ENCODE measurements at regions not wholly inside any gene's neighbourhood (a gene's known extent, or its start where the extent isn't known, plus 50 kb on each side); places are given as distances from the start of the nearest gene placed in this dataset.
"Not testable (repeated sequence)": the region's sequence is repeated elsewhere in the genome, so short reads cannot be mapped to it uniquely, and the experiment has no call there.

DNA sequence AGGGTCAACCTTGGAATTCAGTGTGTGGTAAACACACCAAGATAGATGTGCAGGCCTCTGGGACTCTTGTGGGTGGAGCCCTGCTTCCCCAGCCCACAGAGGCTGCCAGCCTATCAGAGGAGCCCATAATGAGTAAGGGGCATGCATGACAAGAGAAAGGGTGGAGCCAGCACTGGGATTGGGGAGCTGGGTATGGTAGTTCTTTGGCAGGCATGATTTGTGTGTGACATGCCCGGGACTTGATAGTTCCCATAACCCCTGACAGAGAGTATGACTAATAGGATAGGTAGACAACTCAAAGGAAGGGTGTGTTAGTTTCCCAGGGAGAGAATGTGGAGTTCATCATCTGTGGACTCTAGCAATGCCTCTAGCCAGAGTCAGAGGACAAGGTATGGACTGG lies 143.0 kb downstream of the EMP1 start:
- Mint-ChIP-seq H3K27me3 (no peaks in the 10 kb centered on the region), H3K36me3 (no peaks in the 10 kb centered on the region), H3K27ac (no peak overlapping the region), H3K4me1 (no peaks in the 10 kb centered on the region), H3K9me3 (no peaks in the 10 kb centered on the region), H3K4me3 (no peak overlapping the region)
- CTCF ChIA-PET, result no interaction called here
- DNase-seq, result no peak

DNA sequence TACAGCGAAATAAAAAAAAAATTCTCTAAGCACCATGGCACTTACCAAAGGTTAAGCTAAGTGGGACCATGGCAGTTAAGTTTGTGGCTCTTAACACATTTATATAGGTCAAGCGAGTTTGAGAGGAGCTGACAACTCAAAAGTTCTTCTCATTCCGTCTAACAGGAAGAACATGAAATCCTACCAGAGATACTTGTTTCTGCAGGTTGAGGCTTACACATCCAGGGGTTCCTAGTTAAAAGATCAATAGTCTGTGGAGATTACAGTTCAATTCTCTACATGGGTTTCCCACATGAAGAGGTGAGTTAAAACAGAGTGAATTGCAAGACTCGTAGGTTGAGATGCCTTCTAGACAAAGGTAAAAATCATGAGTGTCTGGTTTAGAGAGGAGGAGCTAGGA lies 142.6 kb downstream of the EMP1 start:
- H3K4me1 Mint-ChIP-seq, result no peaks in the 10 kb centered on the region
- H3K4me3 Mint-ChIP-seq, result no peak overlapping the region
- no peak for DNase-seq
- no peaks in the 10 kb centered on the region for H3K27me3 Mint-ChIP-seq
- no peaks in the 10 kb centered on the region for H3K36me3 Mint-ChIP-seq
- CTCF ChIA-PET, result no interaction called here
- H3K27ac Mint-ChIP-seq, result no peak overlapping the region
- no peaks in the 10 kb centered on the region for H3K9me3 Mint-ChIP-seq

DNA sequence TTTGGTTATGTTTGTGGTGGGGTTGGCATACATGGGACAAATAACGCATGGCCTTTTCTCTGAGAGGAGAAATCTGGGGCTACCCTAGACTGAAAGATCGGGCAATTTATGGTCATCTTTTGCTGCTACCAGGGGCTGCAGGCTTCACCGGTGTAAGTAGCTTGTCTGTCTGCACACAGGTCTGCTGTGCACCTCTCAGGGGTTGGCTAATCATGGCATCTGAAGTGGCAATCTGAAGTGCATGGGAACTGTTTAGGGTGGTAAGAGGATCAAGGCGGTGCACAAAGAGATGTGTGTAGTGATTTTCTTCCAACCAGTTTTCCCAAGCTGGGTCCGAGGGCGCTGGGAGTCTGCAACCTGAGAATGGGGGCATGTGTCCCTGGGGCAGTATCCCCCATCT lies 141.3 kb downstream of the EMP1 start:
- Mint-ChIP-seq H3K27me3 (no peaks in the 10 kb centered on the region), H3K36me3 (no peaks in the 10 kb centered on the region), H3K4me1 (no peaks in the 10 kb centered on the region), H3K4me3 (no peak overlapping the region), H3K9me3 (no peaks in the 10 kb centered on the region), H3K27ac (no peak overlapping the region)
- CTCF ChIA-PET, result interaction anchor here (0.5 kb wide), 1 partner anchor 323 kb away, joined by 3 read pairs; no protein-coding TSS in a partner anchor
- no peak for DNase-seq

DNA sequence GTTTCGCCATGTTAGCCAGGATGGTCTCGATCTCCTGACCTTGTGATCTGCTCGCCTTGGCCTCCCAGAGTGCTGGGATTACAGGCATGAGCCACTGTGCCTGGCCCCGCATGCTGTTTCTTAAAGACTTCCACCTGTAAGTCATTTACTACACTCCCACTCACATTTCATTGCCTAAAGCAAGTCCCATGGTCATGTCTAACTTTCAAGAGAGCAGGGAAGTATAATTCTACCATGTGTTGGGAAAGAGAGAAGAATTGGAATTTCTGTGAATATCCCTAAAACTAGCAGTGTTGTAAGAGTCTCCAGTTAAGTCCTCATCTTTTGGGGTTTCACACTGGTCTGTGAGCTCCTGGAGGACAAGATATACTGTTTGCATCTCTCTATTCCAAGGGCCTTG lies 139.7 kb downstream of the EMP1 start:
- Mint-ChIP-seq H3K4me3 (no peak overlapping the region), H3K4me1 (no peaks in the 10 kb centered on the region), H3K27me3 (no peaks in the 10 kb centered on the region), H3K27ac (no peak overlapping the region), H3K36me3 (no peaks in the 10 kb centered on the region), H3K9me3 (no peaks in the 10 kb centered on the region)
- CTCF ChIA-PET, result no interaction called here
- DNase-seq, result no peak

DNA sequence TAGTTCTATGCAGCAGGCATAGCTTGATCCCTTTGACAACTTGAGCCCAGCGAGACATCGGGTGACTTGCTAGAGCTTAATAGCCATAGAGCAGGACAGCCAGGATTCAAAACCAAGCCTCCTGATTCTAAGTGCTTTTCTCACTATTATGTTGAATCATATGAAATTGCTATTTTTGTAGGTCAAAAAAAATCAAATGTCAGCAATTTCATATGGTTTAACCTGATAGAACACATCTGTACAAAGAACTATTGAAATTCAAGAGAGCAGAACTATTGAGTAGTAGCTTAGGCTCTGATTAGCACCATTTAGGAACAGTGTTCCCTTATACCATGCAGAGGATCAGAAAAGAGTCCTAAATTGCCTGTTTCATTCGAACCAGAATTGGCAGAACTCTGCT lies 132.0 kb downstream of the EMP1 start:
- peaks cover 3% of the 10 kb centered on the region for H3K27me3 Mint-ChIP-seq
- H3K27ac Mint-ChIP-seq, result no peak overlapping the region
- no peaks in the 10 kb centered on the region for H3K36me3 Mint-ChIP-seq
- no peak overlapping the region for H3K4me3 Mint-ChIP-seq
- no peak for DNase-seq
- CTCF ChIA-PET, result interaction anchor here (1.3 kb wide), 1 partner anchor 73 kb away, joined by 3 read pairs; no protein-coding TSS in a partner anchor
- no peaks in the 10 kb centered on the region for H3K9me3 Mint-ChIP-seq
- no peaks in the 10 kb centered on the region for H3K4me1 Mint-ChIP-seq

DNA sequence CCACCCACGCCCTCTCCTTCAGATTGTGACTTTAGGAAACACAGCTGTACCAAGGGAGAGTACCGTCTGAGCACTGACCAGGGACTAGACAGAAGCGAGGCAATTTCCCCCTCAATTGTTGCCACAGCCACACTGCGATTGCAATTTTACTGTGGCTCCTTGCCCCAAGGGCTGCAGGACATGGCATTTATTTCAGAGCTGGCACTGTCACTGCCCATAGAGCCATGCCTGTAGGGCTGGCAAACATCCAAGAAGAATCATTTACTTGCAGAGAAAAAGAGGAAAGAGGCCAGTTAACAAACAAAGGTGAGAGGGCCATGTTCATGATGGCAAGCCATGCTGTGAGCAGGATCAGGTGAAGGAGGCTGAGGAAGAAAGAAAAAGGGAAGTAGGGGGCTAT lies 129.6 kb downstream of the EMP1 start:
- no peaks in the 10 kb centered on the region for H3K36me3 Mint-ChIP-seq
- peaks cover 3% of the 10 kb centered on the region for H3K27me3 Mint-ChIP-seq
- H3K9me3 Mint-ChIP-seq, result no peaks in the 10 kb centered on the region
- no peak overlapping the region for H3K4me3 Mint-ChIP-seq
- H3K27ac Mint-ChIP-seq, result no peak overlapping the region
- H3K4me1 Mint-ChIP-seq, result no peaks in the 10 kb centered on the region
- DNase-seq, result no peak
- CTCF ChIA-PET, result no interaction called here

DNA sequence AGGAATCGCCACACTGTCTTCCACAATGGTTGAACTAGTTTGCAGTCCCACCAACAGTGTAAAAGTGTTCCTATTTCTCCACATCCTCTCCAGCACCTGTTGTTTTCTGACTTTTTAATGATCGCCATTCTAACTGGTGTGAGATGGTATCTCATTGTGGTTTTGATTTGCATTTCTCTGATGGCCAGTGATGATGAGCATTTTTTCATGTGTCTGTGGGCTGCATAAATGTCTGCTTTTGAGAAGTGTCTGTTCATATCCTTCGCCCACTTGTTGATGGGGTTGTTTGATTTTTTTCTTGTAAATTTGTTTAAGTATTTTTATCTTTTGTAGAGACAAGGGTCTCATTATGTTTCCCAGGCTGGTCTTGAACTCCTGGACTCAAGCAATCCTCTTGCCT lies 128.5 kb downstream of the EMP1 start:
- H3K4me1 Mint-ChIP-seq, CTCF ChIA-PET, H3K27me3 Mint-ChIP-seq, H3K9me3 Mint-ChIP-seq, H3K27ac Mint-ChIP-seq, DNase-seq, H3K36me3 Mint-ChIP-seq, H3K4me3 Mint-ChIP-seq: not testable (repeated sequence)

DNA sequence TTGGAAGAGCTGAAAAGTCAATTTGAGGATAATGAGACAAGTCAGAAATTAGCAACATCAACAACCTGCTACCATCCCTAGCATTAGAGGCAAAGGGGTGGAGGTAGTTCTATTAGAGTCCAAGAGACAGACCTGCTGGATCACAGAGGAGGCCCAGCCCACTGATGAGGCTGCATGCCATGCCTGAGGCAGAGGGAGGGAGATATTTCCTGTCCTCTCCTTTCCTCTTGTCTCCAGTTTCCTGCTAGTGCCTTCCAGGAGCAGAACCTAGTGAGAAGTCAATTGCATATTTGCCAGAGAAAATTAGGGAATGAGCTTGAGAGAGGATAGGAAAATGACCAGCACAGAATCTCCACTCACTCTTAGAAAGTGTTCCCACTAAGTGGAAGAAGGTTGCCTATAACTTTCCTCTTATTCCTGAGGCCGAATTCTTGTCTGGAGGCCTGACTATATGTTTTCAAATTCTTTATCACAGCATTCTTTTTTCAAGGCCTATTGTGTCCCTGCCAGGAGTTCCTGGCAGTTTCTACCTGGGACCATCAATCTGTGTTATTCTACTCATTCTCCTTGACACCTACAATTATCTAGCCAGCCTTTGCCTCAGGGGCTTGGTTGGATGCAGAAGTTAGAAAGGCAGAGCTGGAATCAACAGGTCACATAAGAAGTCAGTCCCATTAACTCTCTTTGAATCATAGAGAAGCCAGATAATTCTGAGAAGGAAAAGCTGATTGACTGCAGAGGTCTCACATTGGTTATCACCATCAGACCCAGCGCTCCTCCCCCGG lies 121.9 kb downstream of the EMP1 start:
- Mint-ChIP-seq H3K4me1 (no peaks in the 10 kb centered on the region), H3K9me3 (no peaks in the 10 kb centered on the region), H3K27ac (no peak overlapping the region), H3K36me3 (no peaks in the 10 kb centered on the region), H3K27me3 (peaks cover 4% of the 10 kb centered on the region), H3K4me3 (no peak overlapping the region)
- DNase-seq, result no peak
- CTCF ChIA-PET, result no interaction called here

DNA sequence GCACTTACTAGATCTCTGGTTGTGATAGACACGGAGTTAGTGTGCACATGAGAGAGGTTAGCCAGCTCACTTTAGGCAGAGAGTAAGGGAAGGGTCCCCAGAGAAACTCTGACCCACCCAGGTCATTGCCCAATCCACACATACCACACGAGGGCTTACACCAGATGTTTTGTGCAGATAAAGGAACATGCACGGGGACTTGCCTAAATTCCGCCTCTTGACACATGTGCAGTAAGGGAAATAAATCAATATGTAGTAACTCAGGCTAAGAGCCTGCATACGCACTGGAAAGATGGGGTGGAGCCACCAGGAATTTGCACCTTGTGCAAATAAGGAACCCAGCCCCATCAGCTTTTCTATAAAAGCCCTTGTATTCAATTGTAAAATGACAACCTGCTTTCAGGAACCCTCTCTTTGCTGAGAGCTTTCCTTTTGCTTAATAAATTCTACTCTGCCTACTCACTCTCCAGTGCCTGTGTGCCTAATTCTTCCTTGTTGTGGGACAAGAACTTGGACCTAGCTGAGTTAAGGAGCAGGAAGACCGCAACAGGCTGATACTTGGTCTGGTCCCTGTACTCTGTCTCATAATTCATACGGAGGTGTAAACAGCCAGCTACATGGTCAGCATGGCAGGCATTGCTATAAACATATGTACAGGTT lies 120.2 kb downstream of the EMP1 start:
- no peaks in the 10 kb centered on the region for H3K9me3 Mint-ChIP-seq
- H3K27me3 Mint-ChIP-seq, result peaks cover 4% of the 10 kb centered on the region
- DNase-seq, result no peak
- no peaks in the 10 kb centered on the region for H3K36me3 Mint-ChIP-seq
- H3K27ac Mint-ChIP-seq, result no peak overlapping the region
- no peaks in the 10 kb centered on the region for H3K4me1 Mint-ChIP-seq
- H3K4me3 Mint-ChIP-seq, result no peak overlapping the region
- CTCF ChIA-PET, result interaction anchor here (1.1 kb wide), 1 partner anchor 45 kb away, joined by 4 read pairs; no protein-coding TSS in a partner anchor

DNA sequence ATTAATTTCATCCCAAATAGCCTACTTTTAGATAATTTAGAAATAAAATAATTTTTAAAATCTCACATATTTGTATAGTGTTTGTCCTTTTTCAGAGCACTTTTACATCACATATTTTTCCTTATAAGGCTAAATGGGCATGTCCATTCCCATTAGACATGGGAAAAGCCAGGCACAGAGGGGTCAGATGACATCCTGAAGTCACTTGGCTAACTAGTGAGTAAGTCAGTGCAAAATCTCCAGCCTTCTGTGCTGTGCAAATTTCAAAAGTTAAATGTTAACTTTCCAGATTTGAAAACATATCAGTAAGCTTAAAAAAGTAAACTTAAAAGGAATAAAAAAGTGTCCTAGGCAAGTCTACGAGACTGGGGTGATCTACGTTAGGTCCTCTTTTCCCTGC lies 117.4 kb downstream of the EMP1 start:
- no peaks in the 10 kb centered on the region for H3K36me3 Mint-ChIP-seq
- H3K27me3 Mint-ChIP-seq, result no peaks in the 10 kb centered on the region
- H3K27ac Mint-ChIP-seq, result no peak overlapping the region
- CTCF ChIA-PET, result interaction anchor here (0.7 kb wide), 1 partner anchor 11 kb away, joined by 4 read pairs; no protein-coding TSS in a partner anchor
- no peak overlapping the region for H3K4me3 Mint-ChIP-seq
- H3K9me3 Mint-ChIP-seq, result no peaks in the 10 kb centered on the region
- no peak for DNase-seq
- no peaks in the 10 kb centered on the region for H3K4me1 Mint-ChIP-seq

DNA sequence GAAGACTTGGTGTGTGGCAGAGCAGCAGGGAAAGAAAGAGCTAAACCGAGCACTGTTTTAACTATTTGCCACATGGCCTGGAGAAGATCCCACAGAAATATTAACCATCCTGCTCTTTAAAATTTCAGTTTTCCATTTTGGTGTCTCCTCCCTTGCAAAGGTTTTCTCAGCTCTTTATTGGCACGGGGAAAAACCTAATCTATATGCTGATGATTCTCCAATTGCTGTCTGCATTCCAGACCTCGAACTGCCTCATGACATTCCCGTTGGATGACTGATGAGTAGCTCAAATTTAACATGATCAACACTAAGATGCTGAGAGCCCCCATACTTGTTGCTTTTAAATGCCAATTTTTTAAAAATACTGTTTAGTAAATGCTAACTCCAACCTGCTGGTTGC lies 115.0 kb downstream of the EMP1 start:
- Mint-ChIP-seq H3K36me3 (no peaks in the 10 kb centered on the region), H3K4me3 (no peak overlapping the region), H3K27me3 (peaks cover 9% of the 10 kb centered on the region), H3K4me1 (no peaks in the 10 kb centered on the region), H3K27ac (no peak overlapping the region), H3K9me3 (no peaks in the 10 kb centered on the region)
- no peak for DNase-seq
- CTCF ChIA-PET, result no interaction called here

DNA sequence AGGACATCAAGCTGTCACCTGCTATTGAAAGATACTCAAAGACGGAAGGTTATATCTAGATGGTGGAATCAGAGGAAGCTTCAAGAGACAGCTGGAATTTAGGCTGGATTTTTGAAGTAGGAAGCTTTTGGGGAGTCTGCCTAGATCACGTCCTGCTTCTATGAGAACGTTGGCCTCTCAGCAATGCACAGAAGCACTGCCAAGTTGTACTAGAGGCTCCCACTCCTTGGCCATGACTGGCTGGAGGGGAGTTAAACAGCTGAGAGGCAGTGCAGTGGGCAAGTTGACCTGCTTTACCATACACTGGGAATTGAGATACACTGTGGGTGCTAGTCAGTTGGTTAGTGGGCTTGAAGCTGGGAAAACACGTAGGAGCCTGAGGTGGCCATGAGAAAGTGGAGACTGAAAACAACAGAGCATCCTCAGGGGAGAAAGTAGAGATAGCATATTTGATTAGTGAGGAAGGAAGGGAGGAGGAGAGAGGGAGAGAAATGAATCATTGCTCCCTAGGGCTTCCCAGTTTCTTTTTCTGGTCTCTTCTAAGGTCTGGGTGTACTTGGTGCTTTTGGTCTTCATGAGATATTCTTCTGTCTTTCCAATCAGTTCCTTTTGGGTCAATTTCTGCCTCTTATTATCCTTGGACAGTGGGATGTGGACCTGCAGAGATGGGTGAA lies 110.8 kb downstream of the EMP1 start:
- CTCF ChIA-PET, result interaction anchor here (1.0 to 1.2 kb wide), 2 partner anchors 22 to 52 kb away, joined by 3 read pairs; no protein-coding TSS in a partner anchor
- Mint-ChIP-seq H3K27me3 (peaks cover 20% of the 10 kb centered on the region), H3K4me1 (no peaks in the 10 kb centered on the region), H3K9me3 (no peaks in the 10 kb centered on the region), H3K27ac (no peak overlapping the region), H3K4me3 (no peak overlapping the region), H3K36me3 (no peaks in the 10 kb centered on the region)
- DNase-seq, result no peak

DNA sequence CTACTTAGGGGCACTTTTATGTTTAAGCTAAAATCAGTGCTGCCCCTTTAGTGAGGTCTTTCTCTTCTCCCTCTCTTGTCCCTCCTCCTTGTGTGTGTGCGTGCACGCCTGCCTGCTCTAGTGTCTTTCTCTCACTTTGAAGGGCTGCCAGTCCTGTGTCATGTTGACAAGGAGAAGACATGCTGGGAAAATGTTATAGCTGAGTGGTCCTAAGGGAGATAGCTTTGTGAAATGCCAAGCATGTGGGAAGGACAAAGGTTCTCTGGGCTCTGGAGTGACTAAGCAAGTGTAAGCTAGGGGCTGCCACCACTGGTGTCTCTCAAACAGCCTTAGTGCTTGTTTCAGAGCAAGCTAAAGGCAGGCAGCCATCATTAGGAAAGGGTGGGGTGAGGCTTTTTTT lies 108.4 kb downstream of the EMP1 start:
- H3K27me3 Mint-ChIP-seq, result peaks cover 20% of the 10 kb centered on the region
- CTCF ChIA-PET, result interaction anchor here (0.8 kb wide), 1 partner anchor 881 kb away, joined by 3 read pairs; no protein-coding TSS in a partner anchor
- H3K4me3 Mint-ChIP-seq, result no peak overlapping the region

DNA sequence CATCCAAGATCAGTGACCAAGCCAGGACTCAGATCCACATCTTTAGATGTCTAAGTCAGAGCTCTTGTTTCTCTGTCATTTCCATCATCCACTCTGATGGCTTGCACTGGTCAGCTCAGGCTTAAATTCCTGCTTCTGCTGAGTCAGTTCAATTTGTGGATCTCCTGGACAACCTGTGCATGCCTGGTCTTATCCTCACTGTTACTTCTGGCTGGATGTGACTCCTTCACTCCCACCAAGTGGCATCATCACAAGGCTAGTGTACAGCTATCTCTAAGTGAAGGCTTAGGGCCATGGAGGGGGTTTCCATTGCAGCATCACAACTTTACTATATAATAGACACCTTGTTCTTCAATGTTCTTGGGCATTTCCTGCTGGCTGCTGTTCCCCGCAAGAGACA lies 102.9 kb downstream of the EMP1 start:
- peaks cover 8% of the 10 kb centered on the region for H3K27me3 Mint-ChIP-seq
- no peak overlapping the region for H3K27ac Mint-ChIP-seq
- H3K4me1 Mint-ChIP-seq, result no peaks in the 10 kb centered on the region
- no peak overlapping the region for H3K4me3 Mint-ChIP-seq
- CTCF ChIA-PET, result interaction anchor here (0.8 to 1.6 kb wide), 2 partner anchors 17 to 44 kb away, joined by 3 to 9 read pairs; no protein-coding TSS in a partner anchor
- H3K36me3 Mint-ChIP-seq, result no peaks in the 10 kb centered on the region
- no peaks in the 10 kb centered on the region for H3K9me3 Mint-ChIP-seq
- no peak for DNase-seq

More for the DNA sequence above, 108.4 kb downstream of the EMP1 start:
- Mint-ChIP-seq H3K9me3 (no peaks in the 10 kb centered on the region), H3K36me3 (no peaks in the 10 kb centered on the region), H3K4me1 (no peaks in the 10 kb centered on the region), H3K27ac (no peak overlapping the region)
- no peak for DNase-seq

All from activated naive CD4-positive, alpha-beta T cell treated with anti-CD3 and anti-CD28 coated beads, Interleukin-2, amount 10 ng/mL, durations not matched to agents 7 days and 5 days (primary cell).